Testis (tissue), 2 donors: ENCODE measurements at regions not wholly inside any gene's neighbourhood (a gene's known extent, or its start where the extent isn't known, plus 50 kb on each side); places are given as distances from the start of the nearest gene placed in this dataset.

Source experiments
- DNase-seq: peaks from one replicate; pipeline ENCODE4 v3.0.0-alpha.2; 2019
- H3K27ac ChIP-seq, 2 donors: fragments of 200-600 bp; sonication (generic); one replicate each; pipeline ENCODE4 v1.5.1; 2019
- H3K27me3 ChIP-seq: fragments of 200-600 bp; sonication (generic); one replicate; pipeline ENCODE4 v1.5.1; 2019
- H3K36me3 ChIP-seq: fragments of 200-600 bp; sonication (generic); one replicate; pipeline ENCODE4 v1.5.1; 2017; ENCODE audit warnings: low read depth; ENCODE audit errors: missing control alignments
- H3K4me1 ChIP-seq: fragments of 200-600 bp; sonication (generic); one replicate; pipeline ENCODE4 v1.5.1; 2019
- H3K4me3 ChIP-seq, 2 donors: fragments of 200-600 bp; sonication (generic); one replicate each; pipeline ENCODE4 v1.5.1; 2017 to 2019
- H3K9me3 ChIP-seq: fragments of 200-600 bp; sonication (generic); one replicate; pipeline ENCODE4 v1.5.1; 2017
- POLR2A ChIP-seq: fragments of 450-650 bp; IDR thresholded peaks from one replicate; pipeline ENCODE4 v1.6.1; 2017; ENCODE audit warnings: antibody characterized with exemption, mild to moderate bottlenecking, moderate library complexity
- WGBS, 2 donors: methylation state at CpG; one replicate each; pipeline ENCODE4 v1.1.5; 2018; 5-methylcytosine and 5-hydroxymethylcytosine counted together
- intact Hi-C: fragments of 100-400 bp; cut with DNase I; formaldehyde crosslinking; loops from one replicate; pipeline ENCODE4 v1.15.1; 2023; ENCODE audit warnings: low total_unique reads
- TF ChIP-seq, protein P1 (sequence below), 3 experiments: fragments of 450-650 bp in 2 of 3; fragments of 200-600 bp in 1 of 3; sonication (generic) in 1 of 3; IDR thresholded peaks; one replicate each; pipeline ENCODE4 v1.5.1; 2016 to 2019; ENCODE audit warnings: antibody characterized with exemption in 3 of 3, mild to moderate bottlenecking in 2 of 3, moderate library complexity in 1 of 3

GRCh38 chr3:65166531-65166930 lies 478.7 kb upstream of the ADAMTS9 start:
- Histone ChIP-seq H3K36me3 (no peaks in the 10 kb centered on the region), H3K27ac (no peak overlapping the region), H3K9me3 (no peaks in the 10 kb centered on the region), H3K4me1 (no peaks in the 10 kb centered on the region), H3K4me3 (no peak overlapping the region), H3K27me3 (no peaks in the 10 kb centered on the region)
- TF ChIP-seq, protein P1, sequence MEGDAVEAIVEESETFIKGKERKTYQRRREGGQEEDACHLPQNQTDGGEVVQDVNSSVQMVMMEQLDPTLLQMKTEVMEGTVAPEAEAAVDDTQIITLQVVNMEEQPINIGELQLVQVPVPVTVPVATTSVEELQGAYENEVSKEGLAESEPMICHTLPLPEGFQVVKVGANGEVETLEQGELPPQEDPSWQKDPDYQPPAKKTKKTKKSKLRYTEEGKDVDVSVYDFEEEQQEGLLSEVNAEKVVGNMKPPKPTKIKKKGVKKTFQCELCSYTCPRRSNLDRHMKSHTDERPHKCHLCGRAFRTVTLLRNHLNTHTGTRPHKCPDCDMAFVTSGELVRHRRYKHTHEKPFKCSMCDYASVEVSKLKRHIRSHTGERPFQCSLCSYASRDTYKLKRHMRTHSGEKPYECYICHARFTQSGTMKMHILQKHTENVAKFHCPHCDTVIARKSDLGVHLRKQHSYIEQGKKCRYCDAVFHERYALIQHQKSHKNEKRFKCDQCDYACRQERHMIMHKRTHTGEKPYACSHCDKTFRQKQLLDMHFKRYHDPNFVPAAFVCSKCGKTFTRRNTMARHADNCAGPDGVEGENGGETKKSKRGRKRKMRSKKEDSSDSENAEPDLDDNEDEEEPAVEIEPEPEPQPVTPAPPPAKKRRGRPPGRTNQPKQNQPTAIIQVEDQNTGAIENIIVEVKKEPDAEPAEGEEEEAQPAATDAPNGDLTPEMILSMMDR (IDR thresholded peaks at IDR 0.05) = no peak
- no peak for TF ChIP-seq POLR2A
- intact Hi-C loops = no loop called here
- DNase-seq = no peak

DNA sequence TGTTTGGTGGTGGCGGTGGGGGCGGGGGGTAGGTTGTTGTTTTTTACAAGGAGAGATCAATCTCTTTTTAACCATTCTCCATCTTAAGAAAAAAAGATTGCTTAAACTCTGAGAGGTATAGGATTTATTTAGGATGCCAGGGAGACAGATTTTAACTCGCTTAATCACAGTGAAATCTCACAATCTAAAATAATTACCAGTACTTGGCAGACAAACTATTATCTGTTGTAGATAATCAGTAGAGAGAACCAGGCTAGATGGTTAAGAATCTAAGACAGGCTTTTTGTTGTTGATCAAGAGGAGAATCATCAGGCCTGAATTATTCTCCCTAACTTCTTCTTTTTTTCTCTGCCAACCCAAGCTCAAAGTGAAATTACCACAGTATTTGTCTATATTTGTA lies 470.2 kb upstream of the ADAMTS9 start:
- Histone ChIP-seq H3K4me1 (no peaks in the 10 kb centered on the region), H3K27me3 (no peaks in the 10 kb centered on the region), H3K27ac (no peak overlapping the region), H3K9me3 (no peaks in the 10 kb centered on the region), H3K36me3 (no peaks in the 10 kb centered on the region), H3K4me3 (no peak overlapping the region)
- DNase-seq = no peak
- TF ChIP-seq, protein P1 (IDR thresholded peaks at IDR 0.05) = no peak
- no peak for TF ChIP-seq POLR2A
- 91 to 95% methylated on average over 3 of the region's 3 CpGs for WGBS, 2 donors
- intact Hi-C loops = no loop called here

DNA sequence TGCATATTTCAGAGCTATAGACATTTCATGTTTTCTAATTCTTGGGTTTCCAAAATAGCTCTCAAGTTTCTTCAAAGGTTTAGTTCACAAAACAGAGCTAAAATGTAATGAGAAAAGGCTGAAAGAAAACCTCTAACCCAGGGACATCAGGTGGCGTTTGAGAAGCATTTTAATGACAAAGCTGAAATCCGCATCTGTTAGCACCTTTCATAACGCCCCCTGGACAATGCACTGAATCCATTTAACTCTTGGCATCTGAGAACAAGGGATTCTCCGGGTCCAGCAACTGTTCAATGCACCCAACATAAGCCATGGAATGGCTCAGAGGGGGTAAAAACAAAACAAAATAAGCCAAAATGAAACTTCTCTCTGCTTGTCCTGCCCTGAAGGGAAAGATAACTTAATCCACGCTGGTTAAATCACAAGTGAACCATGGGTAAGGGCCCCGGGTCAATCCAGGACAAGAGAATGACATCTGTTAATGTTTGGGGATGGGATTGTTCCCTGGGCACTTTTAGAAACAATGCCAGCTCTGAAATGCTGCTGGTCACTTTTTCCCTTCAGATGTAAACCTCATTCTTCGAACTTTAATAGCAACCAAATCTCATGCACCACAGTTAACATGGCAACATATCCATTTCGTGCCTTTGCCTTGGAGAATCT lies 466.2 kb upstream of the ADAMTS9 start:
- H3K4me1 ChIP-seq = no peaks in the 10 kb centered on the region
- H3K36me3 ChIP-seq = no peaks in the 10 kb centered on the region
- 79 to 81% methylated on average over 8 of the region's 8 CpGs for WGBS, 2 donors
- no peak for TF ChIP-seq POLR2A
- TF ChIP-seq, protein P1 (IDR thresholded peaks at IDR 0.05) = no peak
- intact Hi-C loops = no loop called here
- H3K27me3 ChIP-seq = no peaks in the 10 kb centered on the region
- no peaks in the 10 kb centered on the region for H3K9me3 ChIP-seq
- H3K27ac ChIP-seq = no peak overlapping the region
- no peak overlapping the region for H3K4me3 ChIP-seq
- no peak for DNase-seq

DNA sequence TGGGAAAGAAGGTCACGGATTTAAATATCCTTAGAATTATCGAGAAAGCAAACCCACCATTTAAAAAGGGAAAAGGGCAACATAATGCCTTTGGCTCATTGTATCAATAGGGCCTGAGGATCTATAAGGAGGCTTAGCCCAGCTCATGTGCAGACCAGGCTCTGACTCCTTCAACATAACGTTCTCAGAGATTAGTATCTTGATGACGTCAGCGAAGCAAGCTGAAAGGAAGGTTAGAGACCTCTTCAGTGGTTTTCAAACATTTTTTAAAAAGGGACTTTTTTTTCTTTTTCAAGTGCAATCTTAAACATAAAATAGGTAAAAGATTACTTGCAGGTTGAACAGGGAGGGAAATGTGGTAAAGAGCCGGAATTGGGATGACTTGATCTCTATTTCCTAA lies 463.9 kb upstream of the ADAMTS9 start:
- no peak for TF ChIP-seq POLR2A
- TF ChIP-seq, protein P1 (IDR thresholded peaks at IDR 0.05) = no peak
- no peak overlapping the region for H3K27ac ChIP-seq
- no peak overlapping the region for H3K4me3 ChIP-seq
- no peaks in the 10 kb centered on the region for H3K9me3 ChIP-seq
- DNase-seq = no peak
- H3K36me3 ChIP-seq = no peaks in the 10 kb centered on the region
- intact Hi-C loops = no loop called here
- H3K27me3 ChIP-seq = no peaks in the 10 kb centered on the region
- WGBS, 2 donors = 78 to 87% methylated on average over 6 of the region's 6 CpGs
- no peaks in the 10 kb centered on the region for H3K4me1 ChIP-seq

- intact Hi-C loops = no loop called here
Observed at GRCh38 chr3:65149877-65150276, 462.1 kb upstream of the ADAMTS9 start.

More at GRCh38 chr3:65149877-65150276, 462.1 kb upstream of the ADAMTS9 start:
- WGBS, 2 donors = 90 to 92% methylated on average over 1 of the region's 1 CpG
- H3K4me1 ChIP-seq = no peaks in the 10 kb centered on the region
- TF ChIP-seq, protein P1 (IDR thresholded peaks at IDR 0.05) = no peak
- TF ChIP-seq POLR2A = no peak
- no peaks in the 10 kb centered on the region for H3K27me3 ChIP-seq
- H3K9me3 ChIP-seq = no peaks in the 10 kb centered on the region
- DNase-seq = no peak
- H3K4me3 ChIP-seq = no peak overlapping the region
- no peaks in the 10 kb centered on the region for H3K36me3 ChIP-seq
- no peak overlapping the region for H3K27ac ChIP-seq
